WTC11 (cell line): ENCODE measurements at regions not wholly inside any gene's neighbourhood (a gene's known extent, or its start where the extent isn't known, plus 50 kb on each side); places are given as distances from the start of the nearest gene placed in this dataset.

Experiments
- ATAC-seq: fragments of 200-7000 bp; cut with Tn5 transposase; 2 replicates; pipeline ENCODE4 v1.10.0; 2021; ENCODE audit warnings: mild to moderate bottlenecking, moderate library complexity
- CTCF ChIA-PET: fragments of 300-600 bp; sonication (Branson Sonifier 250); formaldehyde crosslinking; loops from one replicate; lab custom pipeline; 2021; ENCODE audit warnings: antibody characterized with exemption; lab: Charles Lee
- POLR2A ChIA-PET: fragments of 350-600 bp; sonication (Branson Sonifier 250); formaldehyde crosslinking; loops from one replicate; lab custom pipeline; 2021; ENCODE audit warnings: antibody characterized with exemption; lab: Charles Lee
- DNase-seq: peaks from one replicate; pipeline ENCODE4 v3.0.0; 2021; ENCODE audit warnings: low spot score
- H3K27ac Mint-ChIP-seq: 2 replicates; pipeline ENCODE4 v1.8.0; 2021; ENCODE audit warnings: mixed read lengths
- H3K27me3 Mint-ChIP-seq: 2 replicates; pipeline ENCODE4 v1.8.0; 2021; ENCODE audit warnings: low read depth, mild to moderate bottlenecking, moderate library complexity, mixed read lengths
- H3K36me3 Mint-ChIP-seq: 2 replicates; pipeline ENCODE4 v1.8.0; 2021; ENCODE audit warnings: mixed read lengths
- H3K4me1 Mint-ChIP-seq: 2 replicates; pipeline ENCODE4 v1.8.0; 2022; ENCODE audit warnings: mixed read lengths
- H3K4me3 Mint-ChIP-seq: 2 replicates; pipeline ENCODE4 v1.8.0; 2021; ENCODE audit warnings: mild to moderate bottlenecking, moderate library complexity, mixed read lengths
- H3K9me3 Mint-ChIP-seq: 2 replicates; pipeline ENCODE4 v1.8.0; 2021; ENCODE audit warnings: mixed read lengths
- CREM ChIP-seq: sonication (generic); formaldehyde crosslinking; IDR thresholded peaks from 2 replicates; pipeline ENCODE4 v1.8.1; 2022; ENCODE audit warnings: mild to moderate bottlenecking, missing genetic modification reagents, moderate library complexity
- ETV6 ChIP-seq: sonication (generic); formaldehyde crosslinking; IDR thresholded peaks from 2 replicates; pipeline ENCODE4 v1.8.1; 2022; ENCODE audit warnings: mild to moderate bottlenecking, missing genetic modification reagents
- FOXJ3 ChIP-seq: sonication (generic); formaldehyde crosslinking; IDR thresholded peaks from 2 replicates; pipeline ENCODE4 v1.9.0; 2021; ENCODE audit warnings: missing genetic modification reagents, mild to moderate bottlenecking, borderline replicate concordance
- GTF2I ChIP-seq: fragments of 250-450 bp; sonication (Bioruptor Pico); conservative IDR thresholded peaks from 2 replicates; pipeline ENCODE4 v1.4.0; 2021; ENCODE audit warnings: mild to moderate bottlenecking
- HMGA2 ChIP-seq: fragments of 250-450 bp; sonication (Bioruptor Pico); IDR thresholded peaks from 2 replicates; pipeline ENCODE4 v1.4.0; 2021; ENCODE audit warnings: mild to moderate bottlenecking, moderate library complexity
- IRF2 ChIP-seq: sonication (generic); formaldehyde crosslinking; IDR thresholded peaks from 2 replicates; pipeline ENCODE4 v1.8.0; 2022; ENCODE audit warnings: low read depth, missing genetic modification reagents, borderline replicate concordance
- NFATC4 ChIP-seq: fragments of 250-450 bp; sonication (Bioruptor Pico); IDR thresholded peaks from 2 replicates; pipeline ENCODE4 v1.9.0; 2021; ENCODE audit warnings: mild to moderate bottlenecking
- NFYB ChIP-seq: sonication (generic); formaldehyde crosslinking; conservative IDR thresholded peaks from 2 replicates; pipeline ENCODE4 v1.8.0; 2022; ENCODE audit warnings: low read depth, missing genetic modification reagents
- SP1 ChIP-seq: sonication (generic); formaldehyde crosslinking; conservative IDR thresholded peaks from 2 replicates; pipeline ENCODE4 v1.8.1; 2022; ENCODE audit warnings: missing genetic modification reagents
- ZNF423 ChIP-seq: fragments of 250-450 bp; sonication (Bioruptor Pico); IDR thresholded peaks from 2 replicates; pipeline ENCODE4 v2.1.2; 2022; ENCODE audit warnings: mild to moderate bottlenecking, moderate library complexity
- TF ChIP-seq, protein P1 (sequence below): sonication (generic); formaldehyde crosslinking; IDR thresholded peaks from 2 replicates; pipeline ENCODE4 v1.8.0; 2022; ENCODE audit warnings: missing genetic modification reagents
- TF ChIP-seq, protein P2 (sequence below): sonication (generic); formaldehyde crosslinking; IDR thresholded peaks from 2 replicates; pipeline ENCODE4 v1.8.1; 2022; ENCODE audit warnings: low read depth, missing genetic modification reagents, borderline replicate concordance
- TF ChIP-seq, protein P3 (sequence below): sonication (generic); formaldehyde crosslinking; IDR thresholded peaks from 2 replicates; pipeline ENCODE4 v1.8.0; 2022; ENCODE audit warnings: mild to moderate bottlenecking, missing genetic modification reagents
- TF ChIP-seq, protein P4 (sequence below): sonication (generic); formaldehyde crosslinking; IDR thresholded peaks from 2 replicates; pipeline ENCODE4 v1.8.0; 2023; ENCODE audit warnings: missing genetic modification reagents, mild to moderate bottlenecking, borderline replicate concordance
- TF ChIP-seq, protein P5 (sequence below): sonication (generic); formaldehyde crosslinking; IDR thresholded peaks from 2 replicates; pipeline ENCODE4 v1.8.1; 2023; ENCODE audit warnings: mild to moderate bottlenecking, missing genetic modification reagents
- TF ChIP-seq, protein P6 (sequence below): fragments of 250-450 bp; sonication (Bioruptor Pico); IDR thresholded peaks from 2 replicates; pipeline ENCODE4 v1.9.0; 2021; ENCODE audit warnings: mild to moderate bottlenecking, borderline replicate concordance
- TF ChIP-seq, protein P7 (sequence below): sonication (generic); formaldehyde crosslinking; IDR thresholded peaks from 2 replicates; pipeline ENCODE4 v1.8.1; 2022; ENCODE audit warnings: low read depth, mild to moderate bottlenecking, moderate library complexity, missing genetic modification reagents, borderline replicate concordance
- TF ChIP-seq, protein P8 (sequence below): fragments of 250-450 bp; sonication (Bioruptor Pico); IDR thresholded peaks from 2 replicates; pipeline ENCODE4 v2.1.2; 2022; ENCODE audit warnings: mild to moderate bottlenecking, moderate library complexity

DNA sequence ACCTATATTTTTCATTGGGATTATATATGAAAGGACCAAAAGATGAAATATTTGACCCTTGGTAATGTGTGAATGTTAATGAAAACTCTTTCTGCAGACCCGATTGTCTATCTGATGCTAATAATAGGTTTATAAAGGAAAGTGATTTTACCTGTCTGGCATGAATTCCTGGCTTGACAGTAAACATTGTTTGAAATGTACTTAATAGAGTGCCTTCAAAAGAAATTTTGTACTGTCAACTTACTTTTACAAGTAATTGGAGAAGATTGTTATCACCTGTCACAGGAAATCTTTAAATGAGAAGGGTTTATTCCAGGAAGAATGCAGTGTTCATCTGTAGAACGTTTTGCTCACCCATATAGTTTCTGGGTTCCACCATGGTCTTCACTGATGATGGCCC is 588.2 kb downstream of the INHBA start (continued):
- TF ChIP-seq, protein P1, sequence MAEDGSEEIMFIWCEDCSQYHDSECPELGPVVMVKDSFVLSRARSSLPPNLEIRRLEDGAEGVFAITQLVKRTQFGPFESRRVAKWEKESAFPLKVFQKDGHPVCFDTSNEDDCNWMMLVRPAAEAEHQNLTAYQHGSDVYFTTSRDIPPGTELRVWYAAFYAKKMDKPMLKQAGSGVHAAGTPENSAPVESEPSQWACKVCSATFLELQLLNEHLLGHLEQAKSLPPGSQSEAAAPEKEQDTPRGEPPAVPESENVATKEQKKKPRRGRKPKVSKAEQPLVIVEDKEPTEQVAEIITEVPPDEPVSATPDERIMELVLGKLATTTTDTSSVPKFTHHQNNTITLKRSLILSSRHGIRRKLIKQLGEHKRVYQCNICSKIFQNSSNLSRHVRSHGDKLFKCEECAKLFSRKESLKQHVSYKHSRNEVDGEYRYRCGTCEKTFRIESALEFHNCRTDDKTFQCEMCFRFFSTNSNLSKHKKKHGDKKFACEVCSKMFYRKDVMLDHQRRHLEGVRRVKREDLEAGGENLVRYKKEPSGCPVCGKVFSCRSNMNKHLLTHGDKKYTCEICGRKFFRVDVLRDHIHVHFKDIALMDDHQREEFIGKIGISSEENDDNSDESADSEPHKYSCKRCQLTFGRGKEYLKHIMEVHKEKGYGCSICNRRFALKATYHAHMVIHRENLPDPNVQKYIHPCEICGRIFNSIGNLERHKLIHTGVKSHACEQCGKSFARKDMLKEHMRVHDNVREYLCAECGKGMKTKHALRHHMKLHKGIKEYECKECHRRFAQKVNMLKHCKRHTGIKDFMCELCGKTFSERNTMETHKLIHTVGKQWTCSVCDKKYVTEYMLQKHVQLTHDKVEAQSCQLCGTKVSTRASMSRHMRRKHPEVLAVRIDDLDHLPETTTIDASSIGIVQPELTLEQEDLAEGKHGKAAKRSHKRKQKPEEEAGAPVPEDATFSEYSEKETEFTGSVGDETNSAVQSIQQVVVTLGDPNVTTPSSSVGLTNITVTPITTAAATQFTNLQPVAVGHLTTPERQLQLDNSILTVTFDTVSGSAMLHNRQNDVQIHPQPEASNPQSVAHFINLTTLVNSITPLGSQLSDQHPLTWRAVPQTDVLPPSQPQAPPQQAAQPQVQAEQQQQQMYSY: no peak
- TF ChIP-seq IRF2: no peak
- no peak for TF ChIP-seq NFATC4
- TF ChIP-seq, protein P2, sequence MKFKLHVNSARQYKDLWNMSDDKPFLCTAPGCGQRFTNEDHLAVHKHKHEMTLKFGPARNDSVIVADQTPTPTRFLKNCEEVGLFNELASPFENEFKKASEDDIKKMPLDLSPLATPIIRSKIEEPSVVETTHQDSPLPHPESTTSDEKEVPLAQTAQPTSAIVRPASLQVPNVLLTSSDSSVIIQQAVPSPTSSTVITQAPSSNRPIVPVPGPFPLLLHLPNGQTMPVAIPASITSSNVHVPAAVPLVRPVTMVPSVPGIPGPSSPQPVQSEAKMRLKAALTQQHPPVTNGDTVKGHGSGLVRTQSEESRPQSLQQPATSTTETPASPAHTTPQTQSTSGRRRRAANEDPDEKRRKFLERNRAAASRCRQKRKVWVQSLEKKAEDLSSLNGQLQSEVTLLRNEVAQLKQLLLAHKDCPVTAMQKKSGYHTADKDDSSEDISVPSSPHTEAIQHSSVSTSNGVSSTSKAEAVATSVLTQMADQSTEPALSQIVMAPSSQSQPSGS (CRISPR knock-in tag): no peak
- TF ChIP-seq, protein P3, sequence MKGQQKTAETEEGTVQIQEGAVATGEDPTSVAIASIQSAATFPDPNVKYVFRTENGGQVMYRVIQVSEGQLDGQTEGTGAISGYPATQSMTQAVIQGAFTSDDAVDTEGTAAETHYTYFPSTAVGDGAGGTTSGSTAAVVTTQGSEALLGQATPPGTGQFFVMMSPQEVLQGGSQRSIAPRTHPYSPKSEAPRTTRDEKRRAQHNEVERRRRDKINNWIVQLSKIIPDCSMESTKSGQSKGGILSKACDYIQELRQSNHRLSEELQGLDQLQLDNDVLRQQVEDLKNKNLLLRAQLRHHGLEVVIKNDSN (CRISPR knock-in tag): no peak
- TF ChIP-seq, protein P4, sequence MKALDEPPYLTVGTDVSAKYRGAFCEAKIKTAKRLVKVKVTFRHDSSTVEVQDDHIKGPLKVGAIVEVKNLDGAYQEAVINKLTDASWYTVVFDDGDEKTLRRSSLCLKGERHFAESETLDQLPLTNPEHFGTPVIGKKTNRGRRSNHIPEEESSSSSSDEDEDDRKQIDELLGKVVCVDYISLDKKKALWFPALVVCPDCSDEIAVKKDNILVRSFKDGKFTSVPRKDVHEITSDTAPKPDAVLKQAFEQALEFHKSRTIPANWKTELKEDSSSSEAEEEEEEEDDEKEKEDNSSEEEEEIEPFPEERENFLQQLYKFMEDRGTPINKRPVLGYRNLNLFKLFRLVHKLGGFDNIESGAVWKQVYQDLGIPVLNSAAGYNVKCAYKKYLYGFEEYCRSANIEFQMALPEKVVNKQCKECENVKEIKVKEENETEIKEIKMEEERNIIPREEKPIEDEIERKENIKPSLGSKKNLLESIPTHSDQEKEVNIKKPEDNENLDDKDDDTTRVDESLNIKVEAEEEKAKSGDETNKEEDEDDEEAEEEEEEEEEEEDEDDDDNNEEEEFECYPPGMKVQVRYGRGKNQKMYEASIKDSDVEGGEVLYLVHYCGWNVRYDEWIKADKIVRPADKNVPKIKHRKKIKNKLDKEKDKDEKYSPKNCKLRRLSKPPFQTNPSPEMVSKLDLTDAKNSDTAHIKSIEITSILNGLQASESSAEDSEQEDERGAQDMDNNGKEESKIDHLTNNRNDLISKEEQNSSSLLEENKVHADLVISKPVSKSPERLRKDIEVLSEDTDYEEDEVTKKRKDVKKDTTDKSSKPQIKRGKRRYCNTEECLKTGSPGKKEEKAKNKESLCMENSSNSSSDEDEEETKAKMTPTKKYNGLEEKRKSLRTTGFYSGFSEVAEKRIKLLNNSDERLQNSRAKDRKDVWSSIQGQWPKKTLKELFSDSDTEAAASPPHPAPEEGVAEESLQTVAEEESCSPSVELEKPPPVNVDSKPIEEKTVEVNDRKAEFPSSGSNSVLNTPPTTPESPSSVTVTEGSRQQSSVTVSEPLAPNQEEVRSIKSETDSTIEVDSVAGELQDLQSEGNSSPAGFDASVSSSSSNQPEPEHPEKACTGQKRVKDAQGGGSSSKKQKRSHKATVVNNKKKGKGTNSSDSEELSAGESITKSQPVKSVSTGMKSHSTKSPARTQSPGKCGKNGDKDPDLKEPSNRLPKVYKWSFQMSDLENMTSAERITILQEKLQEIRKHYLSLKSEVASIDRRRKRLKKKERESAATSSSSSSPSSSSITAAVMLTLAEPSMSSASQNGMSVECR: no peak
- no peak for TF ChIP-seq ZNF423 (CRISPR knock-in tag)
- TF ChIP-seq, protein P5, sequence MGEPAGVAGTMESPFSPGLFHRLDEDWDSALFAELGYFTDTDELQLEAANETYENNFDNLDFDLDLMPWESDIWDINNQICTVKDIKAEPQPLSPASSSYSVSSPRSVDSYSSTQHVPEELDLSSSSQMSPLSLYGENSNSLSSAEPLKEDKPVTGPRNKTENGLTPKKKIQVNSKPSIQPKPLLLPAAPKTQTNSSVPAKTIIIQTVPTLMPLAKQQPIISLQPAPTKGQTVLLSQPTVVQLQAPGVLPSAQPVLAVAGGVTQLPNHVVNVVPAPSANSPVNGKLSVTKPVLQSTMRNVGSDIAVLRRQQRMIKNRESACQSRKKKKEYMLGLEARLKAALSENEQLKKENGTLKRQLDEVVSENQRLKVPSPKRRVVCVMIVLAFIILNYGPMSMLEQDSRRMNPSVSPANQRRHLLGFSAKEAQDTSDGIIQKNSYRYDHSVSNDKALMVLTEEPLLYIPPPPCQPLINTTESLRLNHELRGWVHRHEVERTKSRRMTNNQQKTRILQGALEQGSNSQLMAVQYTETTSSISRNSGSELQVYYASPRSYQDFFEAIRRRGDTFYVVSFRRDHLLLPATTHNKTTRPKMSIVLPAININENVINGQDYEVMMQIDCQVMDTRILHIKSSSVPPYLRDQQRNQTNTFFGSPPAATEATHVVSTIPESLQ (CRISPR knock-in tag): no peak

DNA sequence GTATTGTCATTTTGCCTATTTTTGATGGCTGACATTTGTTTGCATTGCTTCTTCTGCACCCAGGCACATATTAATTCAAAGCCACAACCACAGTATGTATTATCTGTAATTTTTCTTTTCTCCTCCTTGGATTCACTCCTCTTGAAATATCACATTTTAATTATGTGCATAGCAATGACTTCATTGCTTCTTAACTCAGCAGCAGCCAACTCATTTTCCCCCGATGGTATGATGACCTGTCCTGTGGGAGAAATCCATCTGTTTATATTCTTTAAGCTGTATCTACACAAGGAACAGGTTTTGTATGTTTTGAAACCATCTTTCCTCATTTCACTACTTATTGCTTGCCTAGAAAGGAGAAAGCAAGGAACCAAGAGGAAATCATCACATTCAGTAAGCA is 588.8 kb downstream of the INHBA start:
- Mint-ChIP-seq H3K4me3 (no peak overlapping the region), H3K4me1 (peaks cover 14% of the 10 kb centered on the region), H3K9me3 (no peaks in the 10 kb centered on the region), H3K27me3 (no peaks in the 10 kb centered on the region), H3K36me3 (no peaks in the 10 kb centered on the region), H3K27ac (no peak overlapping the region)
- ATAC-seq: no peak
- POLR2A ChIA-PET: no interaction called here
- CTCF ChIA-PET: no interaction called here
- DNase-seq: no peak
- TF ChIP-seq, protein P6, sequence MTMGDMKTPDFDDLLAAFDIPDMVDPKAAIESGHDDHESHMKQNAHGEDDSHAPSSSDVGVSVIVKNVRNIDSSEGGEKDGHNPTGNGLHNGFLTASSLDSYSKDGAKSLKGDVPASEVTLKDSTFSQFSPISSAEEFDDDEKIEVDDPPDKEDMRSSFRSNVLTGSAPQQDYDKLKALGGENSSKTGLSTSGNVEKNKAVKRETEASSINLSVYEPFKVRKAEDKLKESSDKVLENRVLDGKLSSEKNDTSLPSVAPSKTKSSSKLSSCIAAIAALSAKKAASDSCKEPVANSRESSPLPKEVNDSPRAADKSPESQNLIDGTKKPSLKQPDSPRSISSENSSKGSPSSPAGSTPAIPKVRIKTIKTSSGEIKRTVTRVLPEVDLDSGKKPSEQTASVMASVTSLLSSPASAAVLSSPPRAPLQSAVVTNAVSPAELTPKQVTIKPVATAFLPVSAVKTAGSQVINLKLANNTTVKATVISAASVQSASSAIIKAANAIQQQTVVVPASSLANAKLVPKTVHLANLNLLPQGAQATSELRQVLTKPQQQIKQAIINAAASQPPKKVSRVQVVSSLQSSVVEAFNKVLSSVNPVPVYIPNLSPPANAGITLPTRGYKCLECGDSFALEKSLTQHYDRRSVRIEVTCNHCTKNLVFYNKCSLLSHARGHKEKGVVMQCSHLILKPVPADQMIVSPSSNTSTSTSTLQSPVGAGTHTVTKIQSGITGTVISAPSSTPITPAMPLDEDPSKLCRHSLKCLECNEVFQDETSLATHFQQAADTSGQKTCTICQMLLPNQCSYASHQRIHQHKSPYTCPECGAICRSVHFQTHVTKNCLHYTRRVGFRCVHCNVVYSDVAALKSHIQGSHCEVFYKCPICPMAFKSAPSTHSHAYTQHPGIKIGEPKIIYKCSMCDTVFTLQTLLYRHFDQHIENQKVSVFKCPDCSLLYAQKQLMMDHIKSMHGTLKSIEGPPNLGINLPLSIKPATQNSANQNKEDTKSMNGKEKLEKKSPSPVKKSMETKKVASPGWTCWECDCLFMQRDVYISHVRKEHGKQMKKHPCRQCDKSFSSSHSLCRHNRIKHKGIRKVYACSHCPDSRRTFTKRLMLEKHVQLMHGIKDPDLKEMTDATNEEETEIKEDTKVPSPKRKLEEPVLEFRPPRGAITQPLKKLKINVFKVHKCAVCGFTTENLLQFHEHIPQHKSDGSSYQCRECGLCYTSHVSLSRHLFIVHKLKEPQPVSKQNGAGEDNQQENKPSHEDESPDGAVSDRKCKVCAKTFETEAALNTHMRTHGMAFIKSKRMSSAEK (CRISPR knock-in tag): no peak
- TF ChIP-seq CREM (no peak), SP1 (no peak), GTF2I (CRISPR knock-in tag) (no peak), FOXJ3 (CRISPR knock-in tag) (no peak), NFATC4 (no peak), HMGA2 (no peak), ETV6 (CRISPR knock-in tag) (no peak), NFYB (no peak)
- TF ChIP-seq, protein P7, sequence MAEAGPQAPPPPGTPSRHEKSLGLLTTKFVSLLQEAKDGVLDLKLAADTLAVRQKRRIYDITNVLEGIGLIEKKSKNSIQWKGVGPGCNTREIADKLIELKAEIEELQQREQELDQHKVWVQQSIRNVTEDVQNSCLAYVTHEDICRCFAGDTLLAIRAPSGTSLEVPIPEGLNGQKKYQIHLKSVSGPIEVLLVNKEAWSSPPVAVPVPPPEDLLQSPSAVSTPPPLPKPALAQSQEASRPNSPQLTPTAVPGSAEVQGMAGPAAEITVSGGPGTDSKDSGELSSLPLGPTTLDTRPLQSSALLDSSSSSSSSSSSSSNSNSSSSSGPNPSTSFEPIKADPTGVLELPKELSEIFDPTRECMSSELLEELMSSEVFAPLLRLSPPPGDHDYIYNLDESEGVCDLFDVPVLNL: no peak
- TF ChIP-seq, protein P8, sequence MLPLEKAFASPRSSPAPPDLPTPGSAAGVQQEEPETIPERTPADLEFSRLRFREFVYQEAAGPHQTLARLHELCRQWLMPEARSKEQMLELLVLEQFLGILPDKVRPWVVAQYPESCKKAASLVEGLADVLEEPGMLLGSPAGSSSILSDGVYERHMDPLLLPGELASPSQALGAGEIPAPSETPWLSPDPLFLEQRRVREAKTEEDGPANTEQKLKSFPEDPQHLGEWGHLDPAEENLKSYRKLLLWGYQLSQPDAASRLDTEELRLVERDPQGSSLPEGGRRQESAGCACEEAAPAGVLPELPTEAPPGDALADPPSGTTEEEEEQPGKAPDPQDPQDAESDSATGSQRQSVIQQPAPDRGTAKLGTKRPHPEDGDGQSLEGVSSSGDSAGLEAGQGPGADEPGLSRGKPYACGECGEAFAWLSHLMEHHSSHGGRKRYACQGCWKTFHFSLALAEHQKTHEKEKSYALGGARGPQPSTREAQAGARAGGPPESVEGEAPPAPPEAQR (CRISPR knock-in tag): no peak
